ENCODE measurements at regions not wholly inside any gene's neighbourhood (a gene's known extent, or its start where the extent isn't known, plus 50 kb on each side); places are given as distances from the start of the nearest gene placed in this dataset.

- H3K9me3 ChIP-seq (ENCODE audit: insufficient read depth, low read length), result no peaks in the 10 kb centered on the region
- H3K4me1 ChIP-seq (ENCODE audit: insufficient read depth, insufficient read length), result no peaks in the 10 kb centered on the region
- H3K4me3 ChIP-seq (ENCODE audit: insufficient read length, low read depth), result no peak overlapping the region
- H3K9ac ChIP-seq (ENCODE audit: insufficient read length, low read depth), result no peak overlapping the region
- DNase-seq (ENCODE audit: low read depth, low spot score), result no peak
- no peaks in the 10 kb centered on the region for H3K27me3 ChIP-seq (ENCODE audit: insufficient read depth, insufficient read length)
- no peaks in the 10 kb centered on the region for H3K36me3 ChIP-seq (ENCODE audit: insufficient read depth, insufficient read length, low read length)
- no peak for TF ChIP-seq YY1 (IDR thresholded peaks at IDR 0.05; ENCODE audit: insufficient read depth, insufficient read length)
- no peak for TF ChIP-seq SUZ12 (IDR thresholded peaks at IDR 0.05; ENCODE audit: extremely low read depth, insufficient read depth, insufficient read length)
- no peak for TF ChIP-seq ZNF274 (IDR thresholded peaks at IDR 0.05; ENCODE audit: low read depth, low read length)
Measured at GRCh38 chr6:141252828-141253608, 879.7 kb upstream of the GJE1 start.

- TF ChIP-seq SUZ12 (IDR thresholded peaks at IDR 0.05; ENCODE audit: extremely low read depth, insufficient read depth, insufficient read length) (no peak), YY1 (IDR thresholded peaks at IDR 0.05; ENCODE audit: insufficient read depth, insufficient read length) (no peak), ZNF274 (IDR thresholded peaks at IDR 0.05; ENCODE audit: low read depth, low read length) (no peak)
- H3K9me3 ChIP-seq (ENCODE audit: insufficient read depth, low read length), result no peaks in the 10 kb centered on the region
- H3K4me1 ChIP-seq (ENCODE audit: insufficient read depth, insufficient read length), result no peaks in the 10 kb centered on the region
- H3K27me3 ChIP-seq (ENCODE audit: insufficient read depth, insufficient read length), result no peaks in the 10 kb centered on the region
- DNase-seq (ENCODE audit: low read depth, low spot score), result no peak
- no peak overlapping the region for H3K9ac ChIP-seq (ENCODE audit: insufficient read length, low read depth)
- no peak overlapping the region for H3K4me3 ChIP-seq (ENCODE audit: insufficient read length, low read depth)
- H3K36me3 ChIP-seq (ENCODE audit: insufficient read depth, insufficient read length, low read length), result no peaks in the 10 kb centered on the region
Measured at GRCh38 chr6:141251286-141251685, 881.4 kb upstream of the GJE1 start.

- no peak for DNase-seq (ENCODE audit: low read depth, low spot score)
Measured at GRCh38 chr6:141248021-141248799, 884.5 kb upstream of the GJE1 start.

GRCh38 chr6:141244366-141244765 is 888.4 kb upstream of the GJE1 start:
- DNase-seq (ENCODE audit: low read depth, low spot score), result no peak
- Histone ChIP-seq H3K9ac (ENCODE audit: insufficient read length, low read depth) (no peak overlapping the region), H3K4me3 (ENCODE audit: insufficient read length, low read depth) (no peak overlapping the region), H3K27me3 (ENCODE audit: insufficient read depth, insufficient read length) (no peaks in the 10 kb centered on the region), H3K9me3 (ENCODE audit: insufficient read depth, low read length) (no peaks in the 10 kb centered on the region), H3K4me1 (ENCODE audit: insufficient read depth, insufficient read length) (no peaks in the 10 kb centered on the region), H3K36me3 (ENCODE audit: insufficient read depth, insufficient read length, low read length) (no peaks in the 10 kb centered on the region)
- TF ChIP-seq ZNF274 (IDR thresholded peaks at IDR 0.05; ENCODE audit: low read depth, low read length), result no peak
- no peak for TF ChIP-seq SUZ12 (IDR thresholded peaks at IDR 0.05; ENCODE audit: extremely low read depth, insufficient read depth, insufficient read length)
- no peak for TF ChIP-seq YY1 (IDR thresholded peaks at IDR 0.05; ENCODE audit: insufficient read depth, insufficient read length)

More at GRCh38 chr6:141248021-141248799, 884.5 kb upstream of the GJE1 start:
- no peaks in the 10 kb centered on the region for H3K27me3 ChIP-seq (ENCODE audit: insufficient read depth, insufficient read length)
- no peak overlapping the region for H3K4me3 ChIP-seq (ENCODE audit: insufficient read length, low read depth)
- H3K9ac ChIP-seq (ENCODE audit: insufficient read length, low read depth), result no peak overlapping the region
- H3K9me3 ChIP-seq (ENCODE audit: insufficient read depth, low read length), result no peaks in the 10 kb centered on the region
- no peak for TF ChIP-seq YY1 (IDR thresholded peaks at IDR 0.05; ENCODE audit: insufficient read depth, insufficient read length)
- TF ChIP-seq ZNF274 (IDR thresholded peaks at IDR 0.05; ENCODE audit: low read depth, low read length), result no peak
- H3K4me1 ChIP-seq (ENCODE audit: insufficient read depth, insufficient read length), result no peaks in the 10 kb centered on the region
- H3K36me3 ChIP-seq (ENCODE audit: insufficient read depth, insufficient read length, low read length), result no peaks in the 10 kb centered on the region

GRCh38 chr6:141242957-141243356 is 889.8 kb upstream of the GJE1 start:
- DNase-seq (ENCODE audit: low read depth, low spot score), result no peak
- no peak for TF ChIP-seq ZNF274 (IDR thresholded peaks at IDR 0.05; ENCODE audit: low read depth, low read length)
- TF ChIP-seq YY1 (IDR thresholded peaks at IDR 0.05; ENCODE audit: insufficient read depth, insufficient read length), result no peak
- H3K36me3 ChIP-seq (ENCODE audit: insufficient read depth, insufficient read length, low read length), result no peaks in the 10 kb centered on the region
- no peak overlapping the region for H3K4me3 ChIP-seq (ENCODE audit: insufficient read length, low read depth)
- no peak overlapping the region for H3K9ac ChIP-seq (ENCODE audit: insufficient read length, low read depth)
- H3K4me1 ChIP-seq (ENCODE audit: insufficient read depth, insufficient read length), result no peaks in the 10 kb centered on the region
- H3K27me3 ChIP-seq (ENCODE audit: insufficient read depth, insufficient read length), result no peaks in the 10 kb centered on the region
- no peaks in the 10 kb centered on the region for H3K9me3 ChIP-seq (ENCODE audit: insufficient read depth, low read length)

GRCh38 chr6:141229296-141229695 is 903.4 kb upstream of the GJE1 start:
- TF ChIP-seq YY1 (IDR thresholded peaks at IDR 0.05; ENCODE audit: insufficient read depth, insufficient read length), result no peak
- TF ChIP-seq SUZ12 (IDR thresholded peaks at IDR 0.05; ENCODE audit: extremely low read depth, insufficient read depth, insufficient read length), result no peak
- TF ChIP-seq ZNF274 (IDR thresholded peaks at IDR 0.05; ENCODE audit: low read depth, low read length), result no peak
- H3K4me3 ChIP-seq (ENCODE audit: insufficient read length, low read depth), result no peak overlapping the region
- DNase-seq (ENCODE audit: low read depth, low spot score), result no peak

GRCh38 chr6:141218583-141218982 is 914.1 kb upstream of the GJE1 start:
- H3K4me1 ChIP-seq (ENCODE audit: insufficient read depth, insufficient read length), result no peaks in the 10 kb centered on the region
- no peaks in the 10 kb centered on the region for H3K27me3 ChIP-seq (ENCODE audit: insufficient read depth, insufficient read length)
- H3K4me3 ChIP-seq (ENCODE audit: insufficient read length, low read depth), result no peak overlapping the region
- no peaks in the 10 kb centered on the region for H3K36me3 ChIP-seq (ENCODE audit: insufficient read depth, insufficient read length, low read length)
- DNase-seq (ENCODE audit: low read depth, low spot score), result no peak
- peaks cover 17% of the 10 kb centered on the region for H3K9me3 ChIP-seq (ENCODE audit: insufficient read depth, low read length)
- no peak overlapping the region for H3K9ac ChIP-seq (ENCODE audit: insufficient read length, low read depth)
- TF ChIP-seq ZNF274 (IDR thresholded peaks at IDR 0.05; ENCODE audit: low read depth, low read length), result no peak
- no peak for TF ChIP-seq YY1 (IDR thresholded peaks at IDR 0.05; ENCODE audit: insufficient read depth, insufficient read length)
- no peak for TF ChIP-seq SUZ12 (IDR thresholded peaks at IDR 0.05; ENCODE audit: extremely low read depth, insufficient read depth, insufficient read length)

More at GRCh38 chr6:141229296-141229695, 903.4 kb upstream of the GJE1 start:
- H3K9me3 ChIP-seq (ENCODE audit: insufficient read depth, low read length), result no peaks in the 10 kb centered on the region
- H3K27me3 ChIP-seq (ENCODE audit: insufficient read depth, insufficient read length), result no peaks in the 10 kb centered on the region
- no peak overlapping the region for H3K9ac ChIP-seq (ENCODE audit: insufficient read length, low read depth)
- no peaks in the 10 kb centered on the region for H3K4me1 ChIP-seq (ENCODE audit: insufficient read depth, insufficient read length)
- H3K36me3 ChIP-seq (ENCODE audit: insufficient read depth, insufficient read length, low read length), result no peaks in the 10 kb centered on the region
